ENCODE measurements at regions not wholly inside any gene's neighbourhood (a gene's known extent, or its start where the extent isn't known, plus 50 kb on each side); places are given as distances from the start of the nearest gene placed in this dataset.
A peak's percentile ranks its signal among the peaks of the same experiment; 100 is the strongest.

GRCh38 chr1:91616712-91617111, 116.1 kb downstream of the CDC7 start:
- H3K9me3 ChIP-seq (ENCODE audit: severe bottlenecking) = no peaks in the 10 kb centered on the region
- H3K27me3 ChIP-seq (ENCODE audit: insufficient read depth, low read depth, severe bottlenecking) = no peaks in the 10 kb centered on the region
- H3K27ac ChIP-seq = no peak overlapping the region
- no peak for TF ChIP-seq CTCF (IDR thresholded peaks at IDR 0.05; ENCODE audit: low read depth, low read length)
- DNase-seq = no peak
- H3K4me3 ChIP-seq (ENCODE audit: low read depth, low read length) = no peak overlapping the region
- no peaks in the 10 kb centered on the region for H3K36me3 ChIP-seq

- Histone ChIP-seq H3K27me3 (ENCODE audit: insufficient read depth, low read depth, severe bottlenecking) (no peaks in the 10 kb centered on the region), H3K4me3 (ENCODE audit: low read depth, low read length) (no peak overlapping the region), H3K36me3 (no peaks in the 10 kb centered on the region), H3K27ac (no peak overlapping the region), H3K9me3 (ENCODE audit: severe bottlenecking) (no peaks in the 10 kb centered on the region)
- DNase-seq = peak; percentile 67
- TF ChIP-seq CTCF (IDR thresholded peaks at IDR 0.05; ENCODE audit: low read depth, low read length) = peak; percentile 65
These were observed 116.7 kb downstream of the CDC7 start for GRCh38 chr1:91617285-91617765.

DNA sequence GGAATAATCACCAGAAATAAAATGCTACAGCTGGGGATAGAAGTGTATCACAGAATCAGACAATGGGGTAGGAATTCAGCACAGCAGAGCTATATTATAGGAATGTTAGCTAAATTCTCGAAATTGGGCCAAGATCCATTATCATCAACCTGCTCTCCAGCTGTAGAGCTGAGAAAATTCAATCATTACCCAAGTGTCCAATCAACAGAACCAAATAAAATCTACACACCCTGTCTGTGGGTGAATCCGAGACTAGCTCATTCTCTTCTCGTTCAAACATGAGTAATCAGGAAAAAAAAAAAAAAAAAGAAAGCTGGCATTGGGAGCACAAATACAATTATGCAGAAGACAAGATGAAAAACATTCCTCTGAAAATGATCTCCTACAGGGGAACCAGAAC, 119.2 kb downstream of the CDC7 start:
- H3K36me3 ChIP-seq = no peaks in the 10 kb centered on the region
- no peak for DNase-seq
- no peak overlapping the region for H3K27ac ChIP-seq
- H3K4me3 ChIP-seq (ENCODE audit: low read depth, low read length) = no peak overlapping the region
- no peaks in the 10 kb centered on the region for H3K9me3 ChIP-seq (ENCODE audit: severe bottlenecking)
- TF ChIP-seq CTCF (IDR thresholded peaks at IDR 0.05; ENCODE audit: low read depth, low read length) = no peak
- no peaks in the 10 kb centered on the region for H3K27me3 ChIP-seq (ENCODE audit: insufficient read depth, low read depth, severe bottlenecking)

DNA sequence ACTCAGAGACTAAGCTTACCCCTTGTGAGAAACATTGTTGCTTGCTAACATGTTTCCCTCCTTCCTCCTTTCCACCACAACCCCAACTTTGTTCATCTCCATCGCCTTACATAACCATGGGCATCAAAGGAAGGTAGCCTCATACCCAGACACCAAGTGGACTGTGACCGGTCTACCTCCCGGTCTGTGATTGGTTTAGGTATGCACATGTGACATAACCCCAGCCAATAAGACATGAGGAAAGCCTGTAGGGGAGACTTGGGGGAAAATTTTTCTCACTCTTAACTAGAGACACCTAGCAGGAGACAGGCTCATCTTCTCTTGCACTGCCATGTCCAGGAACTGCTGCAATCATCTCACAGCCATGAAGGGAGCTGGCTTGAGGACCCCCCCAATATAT, 120.7 kb downstream of the CDC7 start:
- no peaks in the 10 kb centered on the region for H3K27me3 ChIP-seq (ENCODE audit: insufficient read depth, low read depth, severe bottlenecking)
- H3K27ac ChIP-seq = no peak overlapping the region
- no peaks in the 10 kb centered on the region for H3K9me3 ChIP-seq (ENCODE audit: severe bottlenecking)
- H3K4me3 ChIP-seq (ENCODE audit: low read depth, low read length) = no peak overlapping the region
- no peak for DNase-seq
- TF ChIP-seq CTCF (IDR thresholded peaks at IDR 0.05; ENCODE audit: low read depth, low read length) = no peak
- H3K36me3 ChIP-seq = no peaks in the 10 kb centered on the region

GRCh38 chr1:91621907-91622306, 121.3 kb downstream of the CDC7 start:
- Histone ChIP-seq H3K27me3 (ENCODE audit: insufficient read depth, low read depth, severe bottlenecking) (no peaks in the 10 kb centered on the region), H3K4me3 (ENCODE audit: low read depth, low read length) (no peak overlapping the region), H3K27ac (no peak overlapping the region), H3K36me3 (no peaks in the 10 kb centered on the region), H3K9me3 (ENCODE audit: severe bottlenecking) (no peaks in the 10 kb centered on the region)
- no peak for TF ChIP-seq CTCF (IDR thresholded peaks at IDR 0.05; ENCODE audit: low read depth, low read length)
- DNase-seq = no peak

DNA sequence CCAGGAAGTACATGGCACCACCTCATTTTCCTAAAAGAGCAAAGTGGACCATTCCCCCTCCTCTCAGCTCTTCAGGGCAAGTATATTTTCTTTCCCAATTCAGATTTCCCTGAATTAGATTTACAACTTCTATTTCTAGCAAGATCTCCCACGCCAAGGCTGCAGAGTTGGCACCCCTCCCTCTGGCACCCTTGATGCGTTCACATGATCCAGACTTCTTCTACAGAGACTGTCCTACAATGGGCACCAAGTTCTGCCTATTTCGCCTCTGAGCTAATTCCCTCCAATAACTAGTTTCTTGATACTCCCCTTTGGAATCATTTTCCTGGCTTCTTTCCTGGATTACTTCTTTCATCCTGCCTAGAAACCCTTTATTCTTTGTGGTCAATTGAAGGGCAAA, 122.0 kb downstream of the CDC7 start:
- no peak for DNase-seq

More for the DNA sequence above, 122.0 kb downstream of the CDC7 start:
- Histone ChIP-seq H3K27ac (no peak overlapping the region), H3K9me3 (ENCODE audit: severe bottlenecking) (no peaks in the 10 kb centered on the region), H3K4me3 (ENCODE audit: low read depth, low read length) (no peak overlapping the region), H3K36me3 (no peaks in the 10 kb centered on the region), H3K27me3 (ENCODE audit: insufficient read depth, low read depth, severe bottlenecking) (no peaks in the 10 kb centered on the region)
- TF ChIP-seq CTCF (IDR thresholded peaks at IDR 0.05; ENCODE audit: low read depth, low read length) = no peak

Data from WERI-Rb-1 (cell line).